HG02642 (cell line): ENCODE measurements at regions not wholly inside any gene's neighbourhood (a gene's known extent, or its start where the extent isn't known, plus 50 kb on each side); places are given as distances from the start of the nearest gene placed in this dataset.
"Not testable (repeated sequence)": the region's sequence is repeated elsewhere in the genome, so short reads cannot be mapped to it uniquely, and the experiment has no call there.

Source experiments
- ATAC-seq: cut with Tn5 transposase; IDR thresholded peaks from one replicate; pipeline ENCODE4 v1.9.1; 2021; ENCODE audit warnings: mild to moderate bottlenecking; ENCODE audit not compliant: unreplicated experiment, poor library complexity

- ATAC-seq: no peak
These were observed 154.6 kb upstream of the ZNF267 start for GRCh38 chr16:31718998-31719397.

- ATAC-seq: no peak
These were observed 146.1 kb upstream of the ZNF267 start for GRCh38 chr16:31727553-31727952.

GRCh38 chr16:31734265-31734664 is 139.3 kb upstream of the ZNF267 start:
- no peak for ATAC-seq

GRCh38 chr16:31745098-31745497 is 128.5 kb upstream of the ZNF267 start:
- not testable (repeated sequence) for ATAC-seq

GRCh38 chr16:31745900-31746299 is 127.7 kb upstream of the ZNF267 start:
- no peak for ATAC-seq

- ATAC-seq: no peak
These were observed 118.5 kb upstream of the ZNF267 start for GRCh38 chr16:31754998-31755615.

- ATAC-seq: no peak
These were observed 109.5 kb upstream of the ZNF267 start for GRCh38 chr16:31764103-31764502.

GRCh38 chr16:31767267-31767666 is 106.3 kb upstream of the ZNF267 start:
- no peak for ATAC-seq

- no peak for ATAC-seq
These were observed 93.3 kb upstream of the ZNF267 start for GRCh38 chr16:31780342-31780741.

GRCh38 chr16:31785126-31785525 is 88.5 kb upstream of the ZNF267 start:
- no peak for ATAC-seq

GRCh38 chr16:31807086-31807485 is 66.5 kb upstream of the ZNF267 start:
- no peak for ATAC-seq

GRCh38 chr16:31810863-31811262 is 62.7 kb upstream of the ZNF267 start:
- ATAC-seq: no peak

- not testable (repeated sequence) for ATAC-seq
These were observed 57.5 kb upstream of the ZNF267 start for GRCh38 chr16:31816141-31816540.

GRCh38 chr16:31819386-31819785 is 54.2 kb upstream of the ZNF267 start:
- no peak for ATAC-seq

- no peak for ATAC-seq
These were observed 53.7 kb upstream of the ZNF267 start for GRCh38 chr16:31819948-31820347.
